Natural killer cell (primary cell): ENCODE measurements at regions not wholly inside any gene's neighbourhood (a gene's known extent, or its start where the extent isn't known, plus 50 kb on each side); places are given as distances from the start of the nearest gene placed in this dataset.

Experiments used
- ATAC-seq, 3 donors: fragments of 150-1000 bp in 2 of 3; fragments of 200-7000 bp in 1 of 3; cut with Tn5 transposase; 1 replicate in 1 of 3; 2 replicates in 2 of 3; pipeline ENCODE4 v1.10.0; 2021; ENCODE audit warnings: mild to moderate bottlenecking in 2 of 3, moderate library complexity in 2 of 3
- DNase-seq, 2 donors: peaks; one replicate each; pipeline versions ENCODE4 v3.0.0 to v3.0.0-alpha.2; 2013 to 2021; ENCODE audit warnings: mixed read lengths in 1 of 2
- H3K27ac ChIP-seq: one replicate; pipeline ENCODE4 v1.5.1; 2013; ENCODE audit warnings: mild to moderate bottlenecking, low read length
- H3K27me3 ChIP-seq: one replicate; pipeline ENCODE4 v1.6.1; 2013; ENCODE audit warnings: low read length; ENCODE audit not compliant: control insufficient read depth, insufficient read depth
- H3K36me3 ChIP-seq: one replicate; pipeline ENCODE4 v1.6.1; 2013; ENCODE audit warnings: low read length; ENCODE audit not compliant: control insufficient read depth, insufficient read depth
- H3K4me1 ChIP-seq: one replicate; pipeline ENCODE4 v1.6.1; 2013; ENCODE audit warnings: low read length; ENCODE audit not compliant: control insufficient read depth, insufficient read depth
- H3K4me3 ChIP-seq: one replicate; pipeline ENCODE4 v1.5.1; 2013; ENCODE audit warnings: low read length
- H3K9me3 ChIP-seq: one replicate; pipeline ENCODE4 v1.6.1; 2013; ENCODE audit warnings: low read length; ENCODE audit not compliant: control insufficient read depth, insufficient read depth
- H3K27ac Mint-ChIP-seq, 2 donors: one replicate each; pipeline ENCODE4 v1.8.0; 2022; ENCODE audit warnings: mild to moderate bottlenecking in 2 of 2, mixed read lengths in 2 of 2, moderate library complexity in 1 of 2
- H3K27me3 Mint-ChIP-seq, 2 donors: one replicate each; pipeline ENCODE4 v1.8.0; 2022; ENCODE audit warnings: low read depth in 2 of 2, mixed read lengths in 2 of 2
- H3K36me3 Mint-ChIP-seq: one replicate; pipeline ENCODE4 v1.8.0; 2022; ENCODE audit warnings: mixed read lengths
- H3K4me1 Mint-ChIP-seq, 2 donors: one replicate each; pipeline ENCODE4 v1.8.0; 2022; ENCODE audit warnings: mixed read lengths in 2 of 2
- H3K4me3 Mint-ChIP-seq: one replicate; pipeline ENCODE4 v1.8.0; 2022; ENCODE audit warnings: mild to moderate bottlenecking, moderate library complexity, mixed read lengths
- H3K9me3 Mint-ChIP-seq, 2 donors: one replicate each; pipeline ENCODE4 v1.8.0; 2022; ENCODE audit warnings: mixed read lengths in 2 of 2
- WGBS: methylation state at CpG from one replicate; pipeline ENCODE4 v1.1.7; 2013; ENCODE audit warnings: missing lambda C conversion rate; ENCODE audit not compliant: insufficient coverage; 5-methylcytosine and 5-hydroxymethylcytosine counted together
- intact Hi-C: fragments of 100-400 bp; cut with micrococcal nuclease; formaldehyde crosslinking; loops from one replicate; pipeline ENCODE4 v1.14.2; 2022
- TF ChIP-seq, protein P1 (sequence below): fragments of 200-600 bp; IDR thresholded peaks from one replicate; pipeline ENCODE4 v1.8.0; 2022; ENCODE audit warnings: antibody characterized with exemption

DNA sequence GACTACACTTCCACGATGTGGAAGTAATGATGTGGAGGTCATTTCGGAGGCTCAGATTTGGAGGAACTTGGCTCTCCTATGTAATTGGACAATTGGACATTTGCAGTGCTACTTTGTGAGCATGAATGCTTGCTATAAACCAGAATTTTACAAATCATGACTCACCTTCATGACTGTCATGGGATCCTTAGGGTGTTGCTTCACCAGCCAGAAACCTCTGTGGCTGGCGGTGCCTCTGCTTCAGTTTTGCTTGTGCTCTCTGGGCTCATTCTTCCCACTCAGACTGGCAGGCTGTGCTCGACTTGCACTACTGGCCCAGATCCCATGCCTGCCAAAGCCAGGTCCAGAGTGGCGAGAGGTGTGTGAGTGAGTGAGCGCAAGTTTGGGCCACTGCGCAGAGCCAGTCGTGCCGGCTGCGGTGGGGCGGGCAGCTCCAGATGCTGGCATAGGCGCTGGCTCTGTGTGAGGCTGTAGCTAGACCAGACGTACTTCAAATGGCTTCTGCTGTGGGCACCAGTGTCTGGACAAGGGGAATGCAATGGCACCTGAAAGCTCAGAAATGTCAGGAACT lies 387.8 kb downstream of the AEBP2 start:
- 91% methylated on average over 13 of the region's 13 CpGs for WGBS
- no peak overlapping the region for H3K4me3 ChIP-seq
- no peaks in the 10 kb centered on the region for H3K36me3 ChIP-seq
- DNase-seq (no peak), ATAC-seq (no peak)
- Mint-ChIP-seq H3K27me3 (peaks cover 0 to 7% of the 10 kb centered on the region in 2 donors), H3K36me3 (no peaks in the 10 kb centered on the region), H3K4me1 (no peaks in the 10 kb centered on the region), H3K4me3 (no peak overlapping the region), H3K9me3 (peaks cover 0 to 2% of the 10 kb centered on the region in 2 donors), H3K27ac (no peak overlapping the region)
- no peak overlapping the region for H3K27ac ChIP-seq
- intact Hi-C loops, result no loop called here
- H3K4me1 ChIP-seq, result no peaks in the 10 kb centered on the region
- H3K9me3 ChIP-seq, result peaks cover 10% of the 10 kb centered on the region
- H3K27me3 ChIP-seq, result no peaks in the 10 kb centered on the region
- TF ChIP-seq, protein P1, sequence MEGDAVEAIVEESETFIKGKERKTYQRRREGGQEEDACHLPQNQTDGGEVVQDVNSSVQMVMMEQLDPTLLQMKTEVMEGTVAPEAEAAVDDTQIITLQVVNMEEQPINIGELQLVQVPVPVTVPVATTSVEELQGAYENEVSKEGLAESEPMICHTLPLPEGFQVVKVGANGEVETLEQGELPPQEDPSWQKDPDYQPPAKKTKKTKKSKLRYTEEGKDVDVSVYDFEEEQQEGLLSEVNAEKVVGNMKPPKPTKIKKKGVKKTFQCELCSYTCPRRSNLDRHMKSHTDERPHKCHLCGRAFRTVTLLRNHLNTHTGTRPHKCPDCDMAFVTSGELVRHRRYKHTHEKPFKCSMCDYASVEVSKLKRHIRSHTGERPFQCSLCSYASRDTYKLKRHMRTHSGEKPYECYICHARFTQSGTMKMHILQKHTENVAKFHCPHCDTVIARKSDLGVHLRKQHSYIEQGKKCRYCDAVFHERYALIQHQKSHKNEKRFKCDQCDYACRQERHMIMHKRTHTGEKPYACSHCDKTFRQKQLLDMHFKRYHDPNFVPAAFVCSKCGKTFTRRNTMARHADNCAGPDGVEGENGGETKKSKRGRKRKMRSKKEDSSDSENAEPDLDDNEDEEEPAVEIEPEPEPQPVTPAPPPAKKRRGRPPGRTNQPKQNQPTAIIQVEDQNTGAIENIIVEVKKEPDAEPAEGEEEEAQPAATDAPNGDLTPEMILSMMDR, result no peak

DNA sequence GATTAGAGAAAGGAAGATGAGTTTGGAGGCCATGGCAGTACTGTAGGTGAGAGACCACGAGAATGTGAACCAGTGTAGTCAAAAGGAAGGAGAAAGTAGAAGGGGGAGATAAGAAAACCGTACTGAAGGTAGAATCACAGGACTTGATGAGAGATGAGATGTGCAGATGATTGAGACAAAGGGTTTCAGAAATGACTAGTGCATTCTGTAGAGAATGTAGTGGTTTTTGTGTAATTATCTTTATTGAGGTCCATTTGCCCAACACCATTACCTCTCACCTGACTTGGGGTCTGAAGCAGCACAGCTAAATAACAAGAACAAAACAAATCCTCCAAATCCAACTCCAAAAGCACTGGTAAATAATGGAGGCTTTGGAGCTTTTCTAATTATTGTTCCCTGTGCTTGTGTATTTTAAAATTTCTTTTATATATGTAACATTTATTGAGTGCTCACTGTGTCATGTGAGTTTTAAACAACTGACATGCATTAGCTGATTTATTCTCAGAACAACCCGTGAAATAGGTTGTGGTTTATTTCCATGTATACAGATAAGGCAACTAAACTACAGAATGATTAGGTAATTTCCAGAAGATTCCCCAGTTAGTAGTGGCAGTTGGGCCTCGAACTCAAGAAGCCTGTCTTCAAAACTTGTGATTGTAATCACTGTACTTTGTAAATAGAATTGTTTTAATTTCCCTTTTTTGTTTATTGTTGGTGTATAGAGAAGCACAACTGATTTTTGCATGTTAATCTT lies 390.0 kb downstream of the AEBP2 start:
- H3K4me1 Mint-ChIP-seq, result peaks cover 0 to 5% of the 10 kb centered on the region in 2 donors
- Histone ChIP-seq H3K4me3 (no peak overlapping the region), H3K9me3 (peaks cover 10% of the 10 kb centered on the region), H3K27me3 (no peaks in the 10 kb centered on the region), H3K27ac (no peak overlapping the region), H3K4me1 (no peaks in the 10 kb centered on the region), H3K36me3 (no peaks in the 10 kb centered on the region)
- intact Hi-C loops, result no loop called here
- H3K27me3 Mint-ChIP-seq, result peaks cover 0 to 3% of the 10 kb centered on the region in 2 donors
- H3K36me3 Mint-ChIP-seq, result no peaks in the 10 kb centered on the region
- no peak overlapping the region for H3K27ac Mint-ChIP-seq
- TF ChIP-seq, protein P1, result no peak
- 60% methylated on average over 4 of the region's 4 CpGs for WGBS
- no peak for DNase-seq
- H3K9me3 Mint-ChIP-seq, result no peaks in the 10 kb centered on the region
- no peak for ATAC-seq
- H3K4me3 Mint-ChIP-seq, result no peak overlapping the region

GRCh38 chr12:19830446-19830845 lies 391.2 kb downstream of the AEBP2 start:
- no peak overlapping the region for H3K27ac Mint-ChIP-seq
- H3K4me3 Mint-ChIP-seq, result no peak overlapping the region
- intact Hi-C loops, result loop anchor here (10.0 kb wide), 1 partner anchor 96 kb away; no protein-coding TSS in a partner anchor
- H3K27me3 Mint-ChIP-seq, result no peaks in the 10 kb centered on the region
- Histone ChIP-seq H3K4me3 (no peak overlapping the region), H3K36me3 (no peaks in the 10 kb centered on the region), H3K27me3 (no peaks in the 10 kb centered on the region), H3K4me1 (no peaks in the 10 kb centered on the region), H3K9me3 (peaks cover 10% of the 10 kb centered on the region), H3K27ac (no peak overlapping the region)
- peaks cover 0 to 5% of the 10 kb centered on the region in 2 donors for H3K4me1 Mint-ChIP-seq
- TF ChIP-seq, protein P1, result no peak
- no peaks in the 10 kb centered on the region for H3K36me3 Mint-ChIP-seq
- DNase-seq, result no peak
- WGBS, result 84% methylated on average over 2 of the region's 2 CpGs
- H3K9me3 Mint-ChIP-seq, result no peaks in the 10 kb centered on the region
- no peak for ATAC-seq
